ENCODE measurements at regions not wholly inside any gene's neighbourhood (a gene's known extent, or its start where the extent isn't known, plus 50 kb on each side); places are given as distances from the start of the nearest gene placed in this dataset.

GRCh38 chr7:26049081-26049480 is 102.9 kb upstream of the NFE2L3 start:
- TF ChIP-seq CTCF (IDR thresholded peaks at IDR 0.05), result no peak
- TF ChIP-seq POLR2A (IDR thresholded peaks at IDR 0.05), result no peak
